GM12892 (cell line): ENCODE measurements at regions not wholly inside any gene's neighbourhood (a gene's known extent, or its start where the extent isn't known, plus 50 kb on each side); places are given as distances from the start of the nearest gene placed in this dataset.
"Not testable (repeated sequence)": the region's sequence is repeated elsewhere in the genome, so short reads cannot be mapped to it uniquely, and the experiment has no call there.

Experiments
- DNase-seq: peaks from one replicate; pipeline ENCODE4 v3.0.0; 2011; ENCODE audit not compliant: insufficient read length
- FAIRE-seq: peaks from 2 replicates; lab custom pipeline; 2011; peaks lifted over from hg19 to GRCh38; lab: Jason Lieb, UNC
- POLR2A ChIP-seq: IDR thresholded peaks from 2 replicates; pipeline ENCODE4 v1.6.1; 2011; ENCODE audit warnings: low read depth, low read length, control low read depth
- POLR2AphosphoS5 ChIP-seq: IDR thresholded peaks from 2 replicates; pipeline ENCODE4 v1.6.1; 2011; ENCODE audit warnings: low read depth, low read length, control low read depth
- TAF1 ChIP-seq: IDR thresholded peaks from 2 replicates; pipeline ENCODE4 v1.6.1; 2011; ENCODE audit warnings: low read depth, mild to moderate bottlenecking, control low read depth, low read length, borderline replicate concordance

GRCh38 chr6:155647354-155647753, 191.7 kb upstream of the NOX3 start:
- FAIRE-seq (no peak), DNase-seq (no peak)
- TF ChIP-seq POLR2A (no peak), TAF1 (no peak)

DNA sequence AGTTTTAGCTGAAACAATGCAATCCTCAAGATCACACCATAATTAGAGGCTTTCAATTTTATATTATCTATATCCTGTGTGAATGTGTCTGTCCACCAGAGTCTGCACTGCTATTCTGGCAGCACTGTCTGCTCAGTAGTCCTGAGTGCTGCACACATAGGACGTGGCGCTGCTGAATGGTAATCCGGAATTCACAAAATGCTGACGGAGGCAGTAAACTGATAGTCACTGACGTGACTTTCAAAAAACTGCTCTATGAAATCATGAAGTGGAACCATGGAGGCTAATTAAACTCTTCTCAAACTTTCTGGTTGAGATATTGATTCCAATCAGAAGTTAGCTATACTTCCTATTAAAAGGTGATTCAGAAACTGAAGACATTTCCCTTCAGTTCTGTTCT, 190.8 kb upstream of the NOX3 start:
- no peak for DNase-seq
- no peak for FAIRE-seq
- TF ChIP-seq POLR2AphosphoS5 (no peak), TAF1 (no peak), POLR2A (no peak)

GRCh38 chr6:155645325-155645724, 189.7 kb upstream of the NOX3 start:
- TF ChIP-seq TAF1, result no peak
- no peak for TF ChIP-seq POLR2AphosphoS5
- TF ChIP-seq POLR2A, result no peak
- no peak for DNase-seq
- FAIRE-seq, result no peak

DNA sequence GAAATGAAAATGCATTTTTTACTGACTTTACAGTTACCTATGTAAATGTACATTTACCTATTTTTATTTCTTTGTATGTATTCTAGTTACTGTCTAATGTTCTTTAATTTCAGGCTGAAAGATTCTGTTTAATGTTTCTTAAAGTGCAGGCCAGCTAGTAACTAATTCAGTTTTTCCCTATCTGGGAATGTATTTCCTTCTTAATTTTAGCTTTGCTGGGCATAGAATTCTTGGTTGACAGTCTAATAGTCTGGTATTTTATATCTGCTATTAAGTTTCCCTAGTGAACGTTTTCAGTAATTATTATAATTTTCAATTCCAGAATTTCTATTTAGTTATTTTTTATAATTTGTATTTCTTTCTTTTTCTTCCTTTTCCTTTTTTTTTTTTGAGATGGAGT, 186.0 kb upstream of the NOX3 start:
- TF ChIP-seq POLR2AphosphoS5 (no peak), POLR2A (no peak), TAF1 (no peak)
- FAIRE-seq (no peak), DNase-seq (no peak)

DNA sequence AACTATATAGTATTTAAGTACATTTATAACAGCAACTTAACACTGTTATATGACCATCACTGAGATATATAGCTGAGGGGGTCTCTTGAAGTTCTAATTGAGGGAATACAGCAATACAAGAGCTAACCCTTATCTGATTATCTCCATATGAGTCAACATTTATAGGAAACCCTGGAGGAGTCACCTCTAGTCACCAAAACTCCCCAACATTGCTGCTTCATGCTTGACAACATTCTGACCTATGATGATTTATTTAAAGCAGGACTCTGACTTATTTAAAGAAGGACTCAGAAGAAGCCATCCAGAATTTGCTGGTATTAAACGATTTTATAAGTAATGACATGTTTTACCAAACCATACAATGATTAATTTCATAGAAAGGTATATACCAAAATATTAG, 182.6 kb upstream of the NOX3 start:
- DNase-seq (no peak), FAIRE-seq (no peak)
- TF ChIP-seq POLR2AphosphoS5 (no peak), POLR2A (no peak), TAF1 (no peak)

DNA sequence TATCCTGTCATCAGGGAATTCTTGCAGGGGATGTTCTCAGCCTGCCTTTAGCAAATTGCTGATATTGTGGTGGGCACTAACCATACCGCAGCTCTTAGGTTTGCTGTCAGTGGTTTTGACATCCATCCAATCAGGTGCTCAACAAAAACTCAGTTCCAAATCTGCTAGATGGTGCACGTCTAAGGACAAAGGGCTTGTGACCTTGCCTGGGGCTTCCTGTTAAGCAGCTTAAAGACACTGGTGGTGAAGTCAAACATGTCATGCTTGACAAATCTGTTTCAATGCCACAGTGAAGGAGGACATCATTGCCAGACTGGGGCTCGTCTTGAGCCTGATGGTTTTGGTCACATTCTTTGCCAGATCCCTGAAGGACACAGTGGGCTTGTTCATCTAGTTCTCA, 179.8 kb upstream of the NOX3 start:
- FAIRE-seq (peak; percentile 24), DNase-seq (no peak)
- TF ChIP-seq POLR2AphosphoS5 (no peak), TAF1 (no peak), POLR2A (no peak)

DNA sequence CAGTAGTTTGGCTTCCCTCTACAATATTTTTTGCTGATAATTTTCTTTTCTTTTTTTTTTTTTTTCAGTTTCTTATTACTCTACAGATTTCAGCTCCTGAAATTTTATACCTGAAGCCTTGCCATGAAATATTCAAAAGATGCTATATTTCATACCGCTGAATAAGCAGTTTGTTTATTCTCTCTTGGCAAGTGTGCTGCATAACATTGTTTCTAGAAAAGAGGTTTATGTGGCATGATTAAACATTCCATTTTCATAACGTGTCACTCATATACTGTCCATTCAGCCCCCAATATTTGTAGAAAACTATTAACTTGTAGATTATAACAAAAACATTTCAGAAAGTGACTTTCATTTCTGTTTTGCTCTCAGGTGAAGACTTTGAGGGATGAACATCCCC, 174.4 kb upstream of the NOX3 start:
- no peak for TF ChIP-seq TAF1
- TF ChIP-seq POLR2A, result no peak
- no peak for TF ChIP-seq POLR2AphosphoS5
- DNase-seq (no peak), FAIRE-seq (no peak)

DNA sequence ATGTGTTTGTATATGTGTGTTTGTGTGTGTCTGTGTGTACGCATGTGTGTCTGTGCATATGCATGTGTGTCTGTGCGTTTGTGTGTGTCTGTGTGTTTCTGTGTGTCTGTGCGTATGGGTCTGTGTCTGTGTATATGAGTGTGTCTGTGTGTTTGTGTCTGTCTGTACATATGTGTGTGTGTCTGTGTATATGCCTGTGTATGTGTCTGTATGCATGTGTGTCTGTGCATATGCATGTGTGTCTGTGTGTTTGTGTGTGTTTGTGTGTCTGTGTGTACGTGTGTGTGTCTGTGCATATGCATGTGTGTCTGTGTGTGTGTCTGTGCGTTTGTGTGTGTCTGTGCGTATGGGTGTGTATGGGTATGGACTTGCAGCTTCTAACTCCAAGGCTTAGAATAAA, 174.0 kb upstream of the NOX3 start:
- no peak for DNase-seq
- FAIRE-seq, result peak; percentile 90
- TF ChIP-seq POLR2AphosphoS5 (no peak), TAF1 (no peak), POLR2A (no peak)

DNA sequence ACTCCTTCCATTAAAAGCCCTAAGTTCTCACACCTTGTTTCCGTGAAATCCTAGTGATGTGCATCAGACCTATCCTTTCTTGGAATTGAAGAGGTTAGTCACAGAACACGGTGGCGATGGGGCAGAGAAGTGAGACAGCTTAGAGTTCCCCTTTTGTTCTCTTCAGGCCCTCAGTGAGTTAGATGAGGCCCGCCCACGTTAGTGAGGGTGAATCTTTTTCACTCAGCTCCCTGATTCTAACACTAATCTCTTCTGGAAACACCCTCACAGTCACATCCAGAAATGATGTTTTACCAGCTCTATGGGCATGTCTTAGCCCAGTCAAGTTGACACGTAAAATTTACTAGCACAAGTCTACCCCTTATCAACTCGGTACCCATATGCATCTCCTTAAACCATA, 172.7 kb upstream of the NOX3 start:
- FAIRE-seq, result peak; percentile 70
- DNase-seq, result no peak
- TF ChIP-seq POLR2AphosphoS5 (no peak), POLR2A (no peak), TAF1 (no peak)

DNA sequence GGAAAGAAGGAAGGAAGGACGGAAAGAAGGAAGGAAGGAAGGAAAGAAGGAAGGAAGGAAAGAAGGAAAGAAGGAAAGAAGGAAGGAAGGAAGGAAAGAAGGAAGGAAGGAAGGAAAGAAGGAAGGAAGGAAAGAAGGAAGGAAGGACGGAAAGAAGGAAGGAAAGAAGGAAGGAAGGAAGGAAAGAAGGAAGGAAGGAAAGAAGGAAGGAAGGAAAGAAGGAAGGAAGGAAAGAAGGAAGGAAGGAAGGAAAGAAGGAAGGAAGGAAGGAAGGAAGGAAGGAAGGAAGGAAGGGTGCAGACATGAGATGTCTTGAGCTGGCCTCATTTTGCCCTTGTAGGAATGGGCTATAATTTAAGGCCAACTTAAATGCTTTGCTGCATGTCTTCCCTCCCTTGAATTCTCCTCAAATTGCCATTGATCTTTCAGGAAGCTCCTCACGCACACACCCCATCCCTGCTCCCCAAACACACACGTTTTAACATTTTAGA, 172.1 kb upstream of the NOX3 start:
- DNase-seq, result not testable (repeated sequence)

DNA sequence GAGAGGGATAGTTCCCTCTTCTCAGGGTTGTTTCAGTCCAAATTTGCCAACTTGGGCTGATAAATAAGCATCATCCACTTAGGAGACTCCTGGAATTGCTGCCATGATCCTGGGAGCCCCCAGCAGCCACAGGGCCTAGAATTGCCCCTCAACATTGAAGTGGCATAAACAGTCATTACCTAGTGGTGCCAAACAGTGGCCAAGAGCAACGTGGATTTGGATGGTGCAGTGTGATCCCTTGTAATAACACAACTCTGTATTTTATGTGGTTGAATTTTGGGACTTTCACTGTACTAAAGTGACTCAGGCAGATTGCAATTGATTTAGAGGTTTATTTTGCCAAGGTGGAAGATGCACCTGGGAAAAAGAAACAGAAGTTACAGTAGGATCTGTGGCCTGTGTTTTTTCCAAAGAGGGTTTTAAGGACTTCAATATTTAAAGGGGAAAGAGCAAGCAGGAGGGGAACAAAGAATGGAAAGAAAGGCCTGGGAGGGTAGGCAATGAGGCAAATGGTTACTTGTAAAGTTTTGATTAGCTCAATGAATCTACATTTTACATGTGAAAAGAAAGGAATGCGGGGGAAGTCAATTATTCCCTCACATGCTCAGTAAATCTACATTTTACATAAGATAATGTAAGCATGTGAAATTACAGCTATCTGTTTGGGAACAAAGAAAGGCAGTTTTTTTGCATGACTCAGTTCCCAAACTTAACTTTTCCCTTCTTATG, 168.0 kb upstream of the NOX3 start:
- FAIRE-seq, result no peak
- DNase-seq, result no peak
- TF ChIP-seq POLR2A, result no peak
- TF ChIP-seq TAF1, result no peak
- no peak for TF ChIP-seq POLR2AphosphoS5

More for the DNA sequence above, 172.1 kb upstream of the NOX3 start:
- not testable (repeated sequence) for FAIRE-seq

DNA sequence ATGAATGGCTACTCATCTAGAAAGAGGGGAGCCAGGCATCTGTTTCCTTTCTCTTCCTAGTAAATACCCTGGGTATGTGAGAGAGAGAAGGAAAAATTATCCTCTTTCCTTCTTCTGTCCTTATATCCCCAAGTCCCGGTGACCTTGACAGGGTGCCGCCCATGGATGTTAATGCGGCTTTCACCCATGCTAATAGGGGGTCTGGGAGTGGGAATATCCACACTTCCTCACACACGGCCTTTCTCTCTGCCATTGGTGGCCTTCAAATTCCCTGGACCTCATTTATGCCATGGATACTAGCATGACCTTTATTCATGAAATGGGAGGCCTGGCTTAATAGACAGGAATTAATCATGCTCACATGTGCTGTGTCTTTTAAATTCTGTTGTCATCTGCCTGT, 159.0 kb upstream of the NOX3 start:
- TF ChIP-seq POLR2A (no peak), TAF1 (no peak), POLR2AphosphoS5 (no peak)
- no peak for DNase-seq
- FAIRE-seq, result no peak
